NCI-H1105 treated with DMSO at 0.1 percent for 48 hours (cell line): ENCODE measurements at regions not wholly inside any gene's neighbourhood (a gene's known extent, or its start where the extent isn't known, plus 50 kb on each side); places are given as distances from the start of the nearest gene placed in this dataset.
A peak's percentile ranks its signal among the peaks of the same experiment; 100 is the strongest.
"Not testable (repeated sequence)": the region's sequence is repeated elsewhere in the genome, so short reads cannot be mapped to it uniquely, and the experiment has no call there.

ENCODE experiments used
- DNase-seq: peaks from one replicate; lab custom pipeline; 2025; lab: John Stamatoyannopoulos, UW

DNA sequence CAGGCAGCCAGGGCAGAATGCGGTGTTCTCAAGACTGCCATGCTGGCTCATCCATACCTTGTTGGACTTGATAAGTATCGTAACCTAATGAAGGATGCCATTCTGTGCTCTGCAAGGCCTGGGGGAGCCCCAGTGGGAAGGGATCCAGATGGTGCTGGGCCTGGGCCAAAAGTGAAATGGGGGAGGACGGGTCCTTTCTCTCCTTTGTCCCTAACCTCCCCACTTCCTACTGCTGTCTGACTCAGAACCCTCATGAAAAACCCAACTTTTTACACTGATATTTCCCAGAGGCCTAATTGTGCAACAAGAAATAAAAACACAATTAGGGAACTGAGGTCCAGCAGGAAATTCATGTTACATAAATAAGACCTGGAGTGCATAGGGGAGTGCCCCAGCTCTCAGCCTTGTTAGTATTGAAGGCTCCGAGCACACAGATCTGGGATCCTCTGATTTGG lies 193.7 kb upstream of the SVIL start:
- no peak for DNase-seq

GRCh38 chr10:29827512-29827911 lies 192.7 kb upstream of the SVIL start:
- no peak for DNase-seq

GRCh38 chr10:29826801-29827450 lies 192.2 kb upstream of the SVIL start:
- no peak for DNase-seq

GRCh38 chr10:29826221-29826620 lies 191.4 kb upstream of the SVIL start:
- DNase-seq, result no peak

DNA sequence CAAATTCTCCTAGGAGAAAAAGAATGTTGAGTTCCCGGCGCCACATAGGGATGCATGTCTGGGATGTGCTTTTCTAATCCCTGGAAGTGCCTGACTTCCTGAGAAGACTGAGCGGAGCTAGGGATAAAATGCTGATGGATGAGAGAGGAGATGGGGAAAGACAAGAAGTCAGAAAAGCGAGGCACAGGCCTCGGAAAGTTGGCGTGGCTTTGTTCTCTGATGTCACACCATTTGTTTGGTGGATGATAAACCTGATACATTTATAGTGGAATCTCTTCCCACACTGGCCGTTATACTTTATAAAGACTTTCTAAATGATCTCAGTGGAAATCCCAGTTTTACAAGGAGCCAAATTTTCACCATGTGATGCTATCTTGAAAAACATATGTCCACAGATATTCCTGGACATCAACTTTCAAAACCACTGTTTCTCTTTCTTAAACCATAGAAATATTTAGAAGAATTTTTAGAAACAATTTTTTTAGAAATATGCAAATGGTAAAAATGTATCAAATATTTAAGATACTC lies 188.8 kb upstream of the SVIL start:
- no peak for DNase-seq

GRCh38 chr10:29820890-29821461 lies 186.2 kb upstream of the SVIL start:
- no peak for DNase-seq

DNA sequence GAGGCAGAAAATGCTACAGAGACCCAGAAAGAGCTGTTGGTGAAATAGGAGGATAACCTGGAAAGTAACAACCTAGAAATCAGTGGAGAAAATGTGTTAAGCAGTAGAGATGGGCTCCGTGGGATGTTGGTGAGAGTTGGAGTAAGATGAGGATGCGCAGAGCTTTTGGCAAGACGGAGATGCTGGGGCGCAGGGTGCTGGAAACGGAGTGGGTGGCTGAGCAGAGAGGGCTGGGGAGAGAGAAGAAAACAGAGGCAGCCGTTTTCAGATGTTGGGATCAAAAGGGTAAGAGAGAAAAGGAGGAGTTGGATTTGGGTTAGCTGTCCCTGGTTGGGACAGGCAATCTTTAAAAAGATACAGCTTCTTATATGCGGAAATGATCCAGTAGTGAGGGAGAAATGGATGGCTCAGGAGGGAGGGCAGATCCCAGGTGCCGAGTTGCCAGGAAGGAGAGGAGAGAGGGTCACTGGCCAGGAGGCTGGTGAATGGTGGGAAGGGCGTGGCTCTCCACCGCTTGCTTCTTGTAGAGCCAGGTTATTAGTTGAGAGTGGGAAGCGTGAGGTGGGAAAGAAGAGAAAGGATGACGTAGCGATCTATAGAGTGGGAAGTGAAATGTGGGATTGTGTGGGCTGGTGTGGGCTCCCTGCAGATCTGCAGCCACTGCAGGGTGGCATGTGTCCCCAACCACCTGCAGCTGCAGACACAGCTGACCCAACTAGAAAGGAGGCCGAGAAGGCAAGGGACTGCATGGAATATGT lies 182.2 kb upstream of the SVIL start:
- DNase-seq, result no peak

DNA sequence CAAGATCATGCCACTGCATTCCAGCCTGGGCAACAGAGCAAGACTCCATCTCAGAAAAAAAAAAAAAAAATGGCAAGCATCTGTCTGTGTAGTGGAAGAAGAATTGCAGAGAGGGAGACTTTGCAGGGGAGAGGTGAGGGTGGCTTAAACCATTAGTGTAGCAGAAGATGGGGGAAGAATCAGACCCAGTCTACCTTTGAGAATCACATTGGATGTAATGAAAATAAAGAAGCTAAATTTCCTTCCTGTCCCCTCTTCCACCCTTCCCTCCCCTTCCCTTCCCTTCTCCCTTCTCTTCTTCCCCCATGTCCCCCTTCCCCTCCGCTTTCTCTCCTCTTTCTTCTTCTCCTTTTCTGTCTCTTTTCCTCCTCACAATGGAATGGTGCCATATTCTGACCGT lies 180.8 kb upstream of the SVIL start:
- DNase-seq, result no peak

DNA sequence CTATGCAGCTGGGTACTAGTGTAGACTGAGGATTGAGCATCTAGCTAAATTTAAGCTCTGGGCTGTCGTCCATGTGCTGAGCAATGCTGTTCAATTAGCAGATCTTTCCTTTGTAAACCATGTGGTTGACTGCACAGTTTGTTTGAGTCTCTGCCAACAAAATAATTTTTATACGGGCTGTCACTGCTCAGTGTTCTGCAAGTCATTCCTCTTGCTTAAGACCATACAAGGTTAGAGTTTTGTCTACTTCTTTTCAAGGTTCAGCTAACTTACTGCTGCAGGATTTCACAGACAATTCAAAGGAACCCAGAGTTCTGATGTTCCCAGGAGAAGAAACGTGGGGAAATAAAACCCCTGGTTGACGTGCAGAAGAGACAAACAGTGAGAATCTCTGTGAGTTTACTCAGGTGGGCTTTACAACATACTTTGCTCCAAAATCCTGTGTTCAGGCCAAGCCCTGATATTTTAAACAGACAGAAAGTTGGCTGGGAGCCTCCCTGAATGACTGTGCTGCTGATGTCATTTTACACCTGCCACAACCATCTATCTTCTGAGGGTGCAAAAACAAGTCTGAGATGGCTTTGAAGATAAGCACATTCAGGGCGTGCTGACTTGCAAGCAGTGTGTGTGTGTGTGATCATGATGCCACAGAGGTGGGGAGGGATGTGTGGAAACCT lies 177.1 kb upstream of the SVIL start:
- DNase-seq, result peak; percentile 42

GRCh38 chr10:29810816-29811215 lies 176.0 kb upstream of the SVIL start:
- no peak for DNase-seq

- DNase-seq, result not testable (repeated sequence)
Observed at GRCh38 chr10:29810231-29810630, 175.5 kb upstream of the SVIL start.

DNA sequence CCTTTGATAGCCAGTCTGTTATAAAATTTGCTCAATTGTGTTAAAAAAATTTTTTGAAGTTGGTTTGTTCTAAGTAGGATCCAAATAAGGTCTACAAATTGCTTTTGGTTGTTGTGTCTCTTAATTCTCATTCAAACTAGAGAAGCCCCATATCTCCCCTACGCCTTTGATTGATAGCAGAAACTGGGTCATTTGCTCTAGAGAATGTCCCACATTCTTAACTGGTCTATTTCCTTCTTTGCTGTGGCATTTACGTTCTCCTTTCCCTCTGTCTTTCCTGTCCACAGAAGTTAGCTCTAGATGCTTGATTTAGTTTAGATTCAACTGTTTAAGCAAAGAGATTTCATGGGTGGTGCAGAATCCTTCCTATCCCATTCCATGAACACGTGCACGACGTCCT lies 174.6 kb upstream of the SVIL start:
- no peak for DNase-seq

DNA sequence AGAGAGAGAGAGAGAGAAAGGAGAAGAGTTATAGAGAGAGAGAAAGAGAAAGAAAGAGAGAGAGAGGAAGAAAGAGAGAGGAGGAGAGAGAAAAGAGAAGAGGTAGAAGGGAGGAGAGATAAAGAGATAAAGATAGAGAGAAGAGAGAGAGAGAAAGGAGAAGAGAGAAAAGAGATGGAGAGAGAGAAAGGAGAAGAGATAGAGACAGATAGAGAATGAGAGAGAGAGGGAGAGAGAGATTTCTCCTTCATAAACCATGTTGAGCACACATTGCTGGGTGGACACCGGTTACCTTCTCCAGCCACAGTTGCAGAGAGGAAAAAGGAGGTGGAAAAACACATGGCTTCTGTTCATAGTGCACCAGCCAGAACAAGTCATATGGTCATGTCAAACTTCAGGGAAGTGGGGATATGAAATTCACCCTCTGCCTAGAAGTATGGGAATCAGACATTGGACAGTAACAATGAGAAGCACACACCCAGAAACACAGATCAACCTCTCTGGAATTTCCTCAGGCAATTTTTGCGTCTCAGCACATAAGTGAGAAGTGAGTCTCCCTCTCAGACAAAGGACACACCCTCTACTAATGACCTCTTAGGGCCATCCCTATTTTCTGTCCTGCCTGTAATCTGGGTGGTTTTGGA lies 172.5 kb upstream of the SVIL start:
- DNase-seq, result no peak

DNA sequence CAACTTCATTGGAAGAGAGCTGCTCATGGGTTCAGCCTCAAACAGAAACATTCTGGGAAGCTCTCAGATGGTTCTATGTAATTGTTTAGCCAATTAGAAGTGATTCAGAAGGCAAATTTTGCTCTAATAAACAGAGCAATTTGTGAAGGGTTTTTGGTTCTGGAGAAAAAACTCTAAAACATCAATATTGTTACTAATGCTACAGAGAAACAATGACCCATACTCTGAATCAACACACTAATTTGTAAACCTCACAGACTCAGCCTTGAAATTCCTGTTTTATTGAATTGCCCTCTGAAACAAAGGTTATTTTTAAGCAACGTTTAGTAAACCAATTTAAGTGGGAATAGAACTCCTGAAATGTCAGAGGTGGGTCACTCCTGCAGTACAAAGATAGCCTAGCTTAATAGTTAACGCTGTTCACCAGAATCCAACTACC lies 171.6 kb upstream of the SVIL start:
- DNase-seq, result no peak

- DNase-seq, result no peak
Observed at GRCh38 chr10:29805134-29805723, 170.5 kb upstream of the SVIL start.

GRCh38 chr10:29804025-29804852 lies 169.5 kb upstream of the SVIL start:
- DNase-seq, result no peak

GRCh38 chr10:29802171-29802570 lies 167.4 kb upstream of the SVIL start:
- DNase-seq, result no peak

- DNase-seq, result no peak
Observed at GRCh38 chr10:29798921-29799690, 164.3 kb upstream of the SVIL start.

DNA sequence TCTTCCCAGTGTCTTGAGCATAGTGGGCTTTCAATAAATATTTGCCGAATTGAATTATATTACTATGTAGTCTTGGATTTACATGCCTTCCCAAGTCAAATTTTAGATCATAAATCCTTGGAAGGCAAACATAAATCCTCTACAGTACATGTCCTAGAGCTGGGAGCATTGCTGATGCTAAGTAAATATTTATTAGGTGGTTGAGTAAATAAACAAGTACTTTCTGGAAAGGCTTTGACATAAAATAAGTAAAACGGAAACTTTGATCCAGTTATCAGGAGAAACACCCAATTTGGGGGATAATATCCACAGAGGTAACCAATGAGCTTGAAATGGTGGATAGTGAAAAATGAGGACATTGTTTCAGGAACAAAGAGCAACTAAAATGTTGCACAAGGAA lies 162.8 kb upstream of the SVIL start:
- no peak for DNase-seq

GRCh38 chr10:29795850-29796249 lies 161.1 kb upstream of the SVIL start:
- DNase-seq, result no peak
